Osteocyte (in vitro differentiated cells): ENCODE measurements at regions not wholly inside any gene's neighbourhood (a gene's known extent, or its start where the extent isn't known, plus 50 kb on each side); places are given as distances from the start of the nearest gene placed in this dataset.

Experiments
- DNase-seq: peaks from one replicate; pipeline ENCODE4 v3.0.0; 2021; ENCODE audit warnings: mixed read lengths; ENCODE audit not compliant: unreplicated experiment; ENCODE audit errors: extremely low spot score
- H3K27ac Mint-ChIP-seq: one replicate; pipeline ENCODE4 v1.8.0; 2021; ENCODE audit warnings: mild to moderate bottlenecking, mixed read lengths; ENCODE audit not compliant: unreplicated experiment
- H3K27me3 Mint-ChIP-seq: one replicate; pipeline ENCODE4 v1.8.0; 2021; ENCODE audit warnings: mixed read lengths; ENCODE audit not compliant: unreplicated experiment
- H3K36me3 Mint-ChIP-seq: one replicate; pipeline ENCODE4 v1.8.0; 2021; ENCODE audit warnings: mixed read lengths; ENCODE audit not compliant: unreplicated experiment
- H3K4me1 Mint-ChIP-seq: one replicate; pipeline ENCODE4 v1.8.0; 2021; ENCODE audit warnings: mixed read lengths; ENCODE audit not compliant: unreplicated experiment
- H3K4me3 Mint-ChIP-seq: one replicate; pipeline ENCODE4 v1.8.0; 2021; ENCODE audit warnings: mild to moderate bottlenecking, moderate library complexity, mixed read lengths; ENCODE audit not compliant: unreplicated experiment
- H3K9me3 Mint-ChIP-seq: one replicate; pipeline ENCODE4 v1.8.0; 2021; ENCODE audit warnings: mixed read lengths; ENCODE audit not compliant: unreplicated experiment
- TF ChIP-seq, protein P1 (sequence below): fragments of 200-600 bp; sonication (generic); IDR thresholded peaks from 2 replicates; pipeline ENCODE4 v1.5.0; 2021; ENCODE audit warnings: antibody characterized with exemption, mild to moderate bottlenecking, moderate library complexity

DNA sequence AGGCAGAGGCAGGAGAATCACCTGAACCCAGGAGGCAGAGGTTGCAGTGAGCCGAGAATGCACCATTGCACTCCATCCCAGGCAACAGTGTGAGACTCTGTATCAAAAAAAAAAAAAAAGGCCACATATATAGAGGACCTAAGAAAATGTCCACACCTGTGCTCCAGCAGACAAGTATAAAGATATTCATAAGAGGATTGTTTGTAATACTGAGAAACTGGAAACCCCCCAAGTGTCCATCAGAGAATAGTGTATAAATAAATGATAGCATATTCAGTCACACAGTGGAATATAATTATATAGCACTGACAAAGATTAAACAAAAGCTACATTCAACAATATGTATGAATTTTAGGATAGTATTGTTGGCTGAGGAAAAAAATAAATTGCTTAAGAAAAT lies 1050.6 kb downstream of the GRM8 start:
- H3K4me3 Mint-ChIP-seq, result no peak overlapping the region
- H3K27me3 Mint-ChIP-seq, result no peaks in the 10 kb centered on the region
- no peaks in the 10 kb centered on the region for H3K9me3 Mint-ChIP-seq
- no peaks in the 10 kb centered on the region for H3K36me3 Mint-ChIP-seq
- no peak for DNase-seq
- TF ChIP-seq, protein P1, sequence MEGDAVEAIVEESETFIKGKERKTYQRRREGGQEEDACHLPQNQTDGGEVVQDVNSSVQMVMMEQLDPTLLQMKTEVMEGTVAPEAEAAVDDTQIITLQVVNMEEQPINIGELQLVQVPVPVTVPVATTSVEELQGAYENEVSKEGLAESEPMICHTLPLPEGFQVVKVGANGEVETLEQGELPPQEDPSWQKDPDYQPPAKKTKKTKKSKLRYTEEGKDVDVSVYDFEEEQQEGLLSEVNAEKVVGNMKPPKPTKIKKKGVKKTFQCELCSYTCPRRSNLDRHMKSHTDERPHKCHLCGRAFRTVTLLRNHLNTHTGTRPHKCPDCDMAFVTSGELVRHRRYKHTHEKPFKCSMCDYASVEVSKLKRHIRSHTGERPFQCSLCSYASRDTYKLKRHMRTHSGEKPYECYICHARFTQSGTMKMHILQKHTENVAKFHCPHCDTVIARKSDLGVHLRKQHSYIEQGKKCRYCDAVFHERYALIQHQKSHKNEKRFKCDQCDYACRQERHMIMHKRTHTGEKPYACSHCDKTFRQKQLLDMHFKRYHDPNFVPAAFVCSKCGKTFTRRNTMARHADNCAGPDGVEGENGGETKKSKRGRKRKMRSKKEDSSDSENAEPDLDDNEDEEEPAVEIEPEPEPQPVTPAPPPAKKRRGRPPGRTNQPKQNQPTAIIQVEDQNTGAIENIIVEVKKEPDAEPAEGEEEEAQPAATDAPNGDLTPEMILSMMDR, result no peak
- no peak overlapping the region for H3K27ac Mint-ChIP-seq
- no peaks in the 10 kb centered on the region for H3K4me1 Mint-ChIP-seq

DNA sequence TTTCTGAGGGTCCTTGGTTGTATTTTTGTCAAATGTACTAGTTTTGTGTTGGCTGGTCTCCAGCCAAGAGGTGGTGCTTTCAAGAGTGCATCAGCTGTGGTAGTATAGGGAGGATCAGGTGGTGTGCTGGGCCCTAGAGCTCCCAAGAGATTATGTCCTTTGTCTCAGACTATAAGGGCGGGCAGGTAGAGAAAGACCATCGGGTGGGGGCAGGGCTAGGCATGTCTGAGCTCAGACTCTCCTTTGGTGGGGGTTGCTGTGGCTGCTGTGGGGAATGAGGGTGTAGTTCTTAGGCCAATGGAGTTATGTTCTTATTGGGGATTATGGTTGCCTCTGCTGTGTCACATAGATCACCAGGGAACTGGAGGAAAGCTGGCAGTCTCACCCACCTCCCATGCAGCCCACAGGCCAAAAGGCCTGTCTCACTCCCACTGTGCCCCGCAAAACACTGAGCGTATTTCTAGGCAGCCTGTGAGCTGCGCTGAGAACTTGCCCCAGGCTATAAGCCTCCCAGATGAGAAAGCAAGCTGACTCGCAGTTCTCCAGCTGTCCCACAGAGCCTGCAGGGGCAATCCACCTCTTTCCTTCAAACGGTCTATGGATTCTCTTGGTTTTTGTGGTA lies 1066.7 kb downstream of the GRM8 start:
- TF ChIP-seq, protein P1, result no peak
- Mint-ChIP-seq H3K9me3 (peaks cover 25% of the 10 kb centered on the region), H3K4me3 (no peak overlapping the region), H3K36me3 (no peaks in the 10 kb centered on the region), H3K27ac (no peak overlapping the region), H3K4me1 (peaks cover 11% of the 10 kb centered on the region), H3K27me3 (no peaks in the 10 kb centered on the region)
- DNase-seq, result no peak

DNA sequence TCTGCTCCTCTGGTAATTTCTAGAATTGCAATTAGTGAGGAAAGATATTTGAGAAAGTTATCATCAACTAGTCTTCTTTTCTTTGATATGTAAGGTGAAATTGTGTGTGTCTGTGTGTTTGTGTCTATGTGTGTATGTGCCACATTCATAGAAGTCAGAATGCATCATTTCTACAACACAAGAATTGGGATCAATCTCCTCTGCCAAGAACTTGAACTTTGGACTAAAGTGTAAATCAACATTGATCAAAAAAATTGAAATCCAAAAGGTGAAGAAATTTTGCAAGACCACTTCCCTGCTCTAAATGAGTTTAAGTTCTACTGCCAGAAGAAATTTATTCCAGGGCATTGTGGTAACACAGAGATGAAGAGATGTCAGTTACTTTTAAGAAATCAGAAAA lies 1072.8 kb downstream of the GRM8 start:
- Mint-ChIP-seq H3K27ac (no peak overlapping the region), H3K9me3 (peaks cover 21% of the 10 kb centered on the region), H3K36me3 (no peaks in the 10 kb centered on the region), H3K27me3 (no peaks in the 10 kb centered on the region), H3K4me1 (no peaks in the 10 kb centered on the region), H3K4me3 (no peak overlapping the region)
- TF ChIP-seq, protein P1, result no peak
- no peak for DNase-seq

DNA sequence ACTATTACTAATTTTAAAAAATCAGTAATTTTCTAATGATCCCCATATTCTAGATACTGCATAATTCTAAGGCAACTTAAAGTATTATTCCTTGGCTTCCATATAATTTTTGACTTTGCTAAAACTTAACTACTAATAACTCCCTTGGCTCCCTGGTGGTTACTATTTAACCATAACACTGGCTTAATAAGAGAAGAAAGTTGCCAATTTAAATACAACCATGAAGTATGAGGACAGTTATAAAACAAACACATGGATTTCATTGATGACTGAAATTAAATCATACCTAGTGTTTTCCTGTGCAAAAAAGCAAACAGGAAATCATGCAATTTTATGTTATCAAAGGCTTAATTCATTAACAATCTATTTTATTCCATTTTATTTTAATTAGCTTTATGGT lies 1073.9 kb downstream of the GRM8 start:
- Mint-ChIP-seq H3K27ac (no peak overlapping the region), H3K4me3 (no peak overlapping the region), H3K36me3 (no peaks in the 10 kb centered on the region), H3K9me3 (peaks cover 27% of the 10 kb centered on the region), H3K4me1 (no peaks in the 10 kb centered on the region), H3K27me3 (no peaks in the 10 kb centered on the region)
- no peak for DNase-seq
- TF ChIP-seq, protein P1, result no peak

DNA sequence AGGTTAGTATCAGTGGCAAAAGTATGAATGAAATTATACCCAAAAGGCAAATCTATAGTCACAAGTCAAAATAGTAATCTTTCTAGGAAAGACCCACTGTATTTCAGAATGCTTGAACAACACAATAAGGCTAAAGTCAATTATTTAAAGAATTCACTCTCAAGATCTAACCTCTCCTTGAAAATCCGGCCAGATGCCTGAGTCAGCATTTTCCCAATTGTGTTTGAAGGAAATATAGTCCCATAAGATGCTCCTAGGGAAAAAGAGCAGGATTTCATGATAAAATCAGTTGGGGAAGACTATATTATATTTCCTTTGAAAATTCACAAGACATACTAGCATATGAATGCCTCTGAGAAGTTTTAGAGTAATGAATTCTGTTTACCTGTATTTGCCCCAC lies 1075.0 kb downstream of the GRM8 start:
- no peak overlapping the region for H3K4me3 Mint-ChIP-seq
- H3K36me3 Mint-ChIP-seq, result no peaks in the 10 kb centered on the region
- H3K9me3 Mint-ChIP-seq, result peaks cover 23% of the 10 kb centered on the region
- no peak overlapping the region for H3K27ac Mint-ChIP-seq
- TF ChIP-seq, protein P1, result no peak
- H3K27me3 Mint-ChIP-seq, result no peaks in the 10 kb centered on the region
- DNase-seq, result no peak
- H3K4me1 Mint-ChIP-seq, result no peaks in the 10 kb centered on the region
